Activated CD4-positive, CD25-positive, alpha-beta regulatory T cell treated with anti-CD3 and anti-CD28 coated beads, Interleukin-2, amount 50 U/mL, for 16 hours (primary cell): ENCODE measurements at regions not wholly inside any gene's neighbourhood (a gene's known extent, or its start where the extent isn't known, plus 50 kb on each side); places are given as distances from the start of the nearest gene placed in this dataset.
"Not testable (repeated sequence)": the region's sequence is repeated elsewhere in the genome, so short reads cannot be mapped to it uniquely, and the experiment has no call there.

Source experiments
- DNase-seq: peaks from one replicate; pipeline ENCODE4 v3.0.0-alpha.2; 2020; ENCODE audit warnings: low read depth, low spot score

GRCh38 chr2:7524195-7524594, 607.0 kb downstream of the RNF144A start:
- no peak for DNase-seq

GRCh38 chr2:7525746-7526145, 608.5 kb downstream of the RNF144A start:
- no peak for DNase-seq

- DNase-seq = no peak
These were observed 610.0 kb downstream of the RNF144A start for GRCh38 chr2:7527165-7527722.

GRCh38 chr2:7530001-7530400, 612.8 kb downstream of the RNF144A start:
- no peak for DNase-seq

- no peak for DNase-seq
These were observed 621.9 kb downstream of the RNF144A start for GRCh38 chr2:7539077-7539476.

GRCh38 chr2:7539760-7540159, 622.5 kb downstream of the RNF144A start:
- no peak for DNase-seq

GRCh38 chr2:7552825-7553570, 635.8 kb downstream of the RNF144A start:
- no peak for DNase-seq

GRCh38 chr2:7555260-7555659, 638.0 kb downstream of the RNF144A start:
- DNase-seq = no peak

GRCh38 chr2:7557376-7557775, 640.2 kb downstream of the RNF144A start:
- DNase-seq = no peak

- no peak for DNase-seq
These were observed 642.6 kb downstream of the RNF144A start for GRCh38 chr2:7559791-7560190.

GRCh38 chr2:7566382-7566881, 649.2 kb downstream of the RNF144A start:
- DNase-seq = no peak

- DNase-seq = not testable (repeated sequence)
These were observed 649.9 kb downstream of the RNF144A start for GRCh38 chr2:7567116-7567515.

GRCh38 chr2:7567646-7568045, 650.4 kb downstream of the RNF144A start:
- no peak for DNase-seq

GRCh38 chr2:7570247-7570646, 653.0 kb downstream of the RNF144A start:
- no peak for DNase-seq

GRCh38 chr2:7571701-7572100, 654.5 kb downstream of the RNF144A start:
- no peak for DNase-seq

GRCh38 chr2:7572450-7572849, 655.2 kb downstream of the RNF144A start:
- no peak for DNase-seq

GRCh38 chr2:7573166-7573825, 656.1 kb downstream of the RNF144A start:
- no peak for DNase-seq

GRCh38 chr2:7574385-7574784, 657.2 kb downstream of the RNF144A start:
- no peak for DNase-seq

GRCh38 chr2:7577769-7578168, 660.6 kb downstream of the RNF144A start:
- DNase-seq = no peak

- DNase-seq = no peak
These were observed 666.8 kb downstream of the RNF144A start for GRCh38 chr2:7584017-7584416.

- no peak for DNase-seq
These were observed 669.7 kb downstream of the RNF144A start for GRCh38 chr2:7586898-7587297.

GRCh38 chr2:7588295-7588694, 671.1 kb downstream of the RNF144A start:
- DNase-seq = no peak

GRCh38 chr2:7592618-7593140, 675.5 kb downstream of the RNF144A start:
- no peak for DNase-seq
